Aorta (tissue), 5 donors: ENCODE measurements at regions not wholly inside any gene's neighbourhood (a gene's known extent, or its start where the extent isn't known, plus 50 kb on each side); places are given as distances from the start of the nearest gene placed in this dataset.

Source experiments
- ATAC-seq: fragments of 200-7000 bp; cut with Tn5 transposase; one replicate; pipeline ENCODE4 v1.9.1; 2022; ENCODE audit warnings: moderate library complexity; ENCODE audit not compliant: low FRiP score
- DNase-seq, 2 donors: peaks; one replicate each; pipeline ENCODE4 v3.0.0-alpha.2; 2020
- H3K27ac ChIP-seq, 2 donors: one replicate each; pipeline ENCODE4 v1.5.1; 2013; ENCODE audit warnings: low read length in 2 of 2, mild to moderate bottlenecking in 2 of 2, moderate library complexity in 2 of 2, control low read depth in 1 of 2, inconsistent platforms in 1 of 2, low read depth in 1 of 2
- H3K27me3 ChIP-seq, 2 donors: one replicate each; pipeline ENCODE4 v1.6.1; 2013; ENCODE audit warnings: control low read depth in 1 of 2, low read length in 1 of 2, mild to moderate bottlenecking in 1 of 2, moderate library complexity in 1 of 2; ENCODE audit not compliant: insufficient read depth in 2 of 2, control insufficient read depth in 1 of 2
- H3K36me3 ChIP-seq, 2 donors: one replicate each; pipeline ENCODE4 v1.6.1; 2013; ENCODE audit warnings: control low read depth in 1 of 2, low read length in 1 of 2, mild to moderate bottlenecking in 1 of 2; ENCODE audit not compliant: insufficient read depth in 2 of 2, control insufficient read depth in 1 of 2
- H3K4me1 ChIP-seq, 2 donors: one replicate each; pipeline ENCODE4 v1.6.1; 2013; ENCODE audit warnings: low read length in 2 of 2, control low read depth in 1 of 2, mild to moderate bottlenecking in 1 of 2, moderate library complexity in 1 of 2; ENCODE audit not compliant: insufficient read depth in 2 of 2, control insufficient read depth in 1 of 2
- H3K4me3 ChIP-seq, 2 donors: one replicate each; pipeline ENCODE4 v1.5.1; 2013; ENCODE audit warnings: low read length in 2 of 2, control low read depth in 1 of 2, mild to moderate bottlenecking in 1 of 2
- H3K9me3 ChIP-seq: one replicate; pipeline ENCODE4 v1.6.1; 2013; ENCODE audit warnings: mild to moderate bottlenecking, low read length; ENCODE audit not compliant: control insufficient read depth
- WGBS, 2 donors: extraction: QIAGEN DNeasy Blood & Tissue Kit; methylation state at CpG; one replicate each; pipeline ENCODE4 v1.1.7; 2013; 5-methylcytosine and 5-hydroxymethylcytosine counted together
- intact Hi-C, 2 donors: fragments of 100-400 bp; cut with DNase I; formaldehyde crosslinking; loops; one replicate each; pipeline versions ENCODE4 v1.14.2 to v1.15.0; 2022
- donor health status: healthy with polysubstance abuse.
- donor health status: Bipolar disorder and iron deficiency.
- donor health status: DM: no; HTN: no; CAD: no.
- donor health status: DM: no; HTN: no; CAD: no.
- donor health status: DM: yes; HTN: yes; CAD: no.

DNA sequence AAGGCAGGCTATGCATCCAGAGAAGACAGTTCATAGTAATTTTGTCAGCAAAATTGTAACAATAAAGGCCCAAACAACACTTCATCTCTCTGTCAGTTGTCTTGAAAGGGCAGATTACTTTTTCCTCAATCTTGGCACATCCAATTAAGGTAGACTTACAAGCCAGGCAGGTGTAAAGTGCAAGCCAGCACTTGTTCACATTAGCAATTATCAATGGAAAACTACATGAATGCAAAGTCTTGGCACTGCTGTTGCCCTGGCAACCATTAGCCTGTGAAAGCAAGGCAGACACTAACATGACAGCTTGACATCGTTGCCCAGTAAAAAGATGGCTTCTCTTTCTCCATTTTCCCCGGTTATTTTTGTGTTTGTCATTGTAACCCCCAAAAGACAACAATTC is 677.2 kb upstream of the TENM4 start:
- Histone ChIP-seq H3K27me3 (no peaks in the 10 kb centered on the region), H3K27ac (no peak overlapping the region), H3K36me3 (no peaks in the 10 kb centered on the region), H3K4me3 (no peak overlapping the region), H3K4me1 (no peaks in the 10 kb centered on the region), H3K9me3 (no peaks in the 10 kb centered on the region)
- no peak for ATAC-seq
- DNase-seq: no peak
- intact Hi-C loops: no loop called here
- WGBS, 2 donors: 90 to 92% methylated on average over 2 of the region's 2 CpGs

DNA sequence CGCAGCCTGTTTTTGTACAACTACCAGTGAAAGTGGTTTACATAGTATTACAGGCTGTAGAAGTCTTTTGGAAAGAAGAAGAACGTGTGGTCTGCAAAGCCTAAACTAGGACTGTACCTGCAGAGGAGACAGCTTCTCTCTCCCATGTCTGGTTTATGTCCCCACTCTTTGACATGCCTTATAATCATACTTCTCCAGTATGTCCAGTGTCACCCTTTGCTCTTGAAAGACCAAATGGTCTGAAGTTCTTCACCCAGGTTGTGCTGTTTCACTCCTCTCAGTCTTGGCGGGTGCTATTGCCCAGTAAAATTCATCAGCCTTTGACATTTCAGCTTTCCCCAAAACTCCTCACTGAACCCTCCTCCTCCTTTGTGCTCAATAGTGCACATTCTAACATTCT is 676.0 kb upstream of the TENM4 start:
- no peaks in the 10 kb centered on the region for H3K36me3 ChIP-seq
- ATAC-seq: no peak
- H3K4me1 ChIP-seq: no peaks in the 10 kb centered on the region
- no peaks in the 10 kb centered on the region for H3K27me3 ChIP-seq
- H3K27ac ChIP-seq: no peak overlapping the region
- no peak overlapping the region for H3K4me3 ChIP-seq
- 79 to 87% methylated on average over 3 of the region's 3 CpGs for WGBS, 2 donors
- intact Hi-C loops: no loop called here
- DNase-seq: no peak
- H3K9me3 ChIP-seq: no peaks in the 10 kb centered on the region

DNA sequence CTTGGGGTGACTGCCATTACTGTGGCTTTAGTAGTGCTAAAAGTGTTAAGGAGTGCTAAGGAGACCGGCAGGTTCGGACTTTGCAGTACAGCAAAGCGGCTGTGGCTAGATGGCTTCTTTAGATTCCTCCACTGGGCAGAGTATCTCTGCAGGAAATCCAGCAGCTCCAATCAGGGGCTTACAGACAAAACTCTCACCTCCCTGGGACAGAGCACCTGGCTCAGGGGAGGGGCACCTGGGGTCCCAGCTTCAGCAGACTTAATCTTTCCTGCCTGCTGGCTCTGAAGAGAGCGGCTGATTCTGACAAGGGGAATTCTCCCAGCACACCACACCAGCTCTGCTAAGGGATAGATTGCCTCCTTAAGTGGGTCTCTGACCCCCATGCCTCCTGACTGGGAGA is 668.8 kb upstream of the TENM4 start:
- intact Hi-C loops: no loop called here
- no peak for ATAC-seq
- Histone ChIP-seq H3K9me3 (no peaks in the 10 kb centered on the region), H3K4me1 (no peaks in the 10 kb centered on the region), H3K4me3 (no peak overlapping the region), H3K27ac (no peak overlapping the region), H3K27me3 (no peaks in the 10 kb centered on the region), H3K36me3 (no peaks in the 10 kb centered on the region)
- no peak for DNase-seq
- WGBS, 2 donors: 92 to 94% methylated on average over 4 of the region's 4 CpGs

DNA sequence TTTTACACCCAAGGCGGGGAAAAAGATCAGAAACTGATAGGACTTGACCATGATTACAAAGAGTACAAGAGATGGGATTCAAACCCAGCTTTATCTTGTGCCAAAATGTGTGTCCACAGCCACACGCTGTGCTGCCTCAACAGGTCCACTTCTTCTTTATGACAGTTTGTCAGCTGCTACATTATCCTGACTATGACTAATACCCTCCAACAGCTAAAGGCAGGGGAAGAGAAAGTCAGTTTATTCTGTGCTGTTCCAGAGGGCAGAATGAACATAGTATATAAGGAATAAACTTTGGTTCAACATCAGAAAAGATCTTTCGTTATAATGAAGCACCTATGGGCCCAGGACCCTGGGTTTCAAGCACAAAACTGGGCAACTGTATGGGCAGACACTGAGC is 668.2 kb upstream of the TENM4 start:
- H3K4me1 ChIP-seq: no peaks in the 10 kb centered on the region
- ATAC-seq (no peak), DNase-seq (no peak)
- no peak overlapping the region for H3K4me3 ChIP-seq
- H3K27me3 ChIP-seq: no peaks in the 10 kb centered on the region
- 81 to 83% methylated on average over 3 of the region's 3 CpGs for WGBS, 2 donors
- intact Hi-C loops: no loop called here
- no peaks in the 10 kb centered on the region for H3K9me3 ChIP-seq
- H3K27ac ChIP-seq: no peak overlapping the region
- no peaks in the 10 kb centered on the region for H3K36me3 ChIP-seq

DNA sequence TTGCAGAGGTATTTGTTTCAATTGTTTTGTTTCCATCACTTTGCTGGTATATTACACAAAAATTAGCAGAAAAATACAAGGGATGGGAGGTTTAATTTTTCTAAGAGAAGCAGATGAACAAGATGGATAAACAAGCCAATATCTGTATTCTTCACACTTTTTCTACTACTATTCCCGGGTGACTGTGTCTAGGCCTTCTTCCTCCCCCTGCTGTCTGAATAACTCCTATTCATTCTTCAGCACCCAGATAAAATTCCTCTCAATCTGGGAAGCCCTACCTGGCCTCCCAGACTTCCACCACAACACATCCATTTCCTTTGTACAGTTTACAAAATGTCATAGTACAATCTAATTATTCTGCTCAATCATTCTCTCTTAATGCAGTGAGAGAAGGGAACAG is 666.6 kb upstream of the TENM4 start:
- H3K27me3 ChIP-seq: no peaks in the 10 kb centered on the region
- intact Hi-C loops: no loop called here
- no peak overlapping the region for H3K4me3 ChIP-seq
- WGBS, 2 donors: 80 to 82% methylated on average over 1 of the region's 1 CpG
- DNase-seq (no peak), ATAC-seq (no peak)
- no peak overlapping the region for H3K27ac ChIP-seq
- H3K9me3 ChIP-seq: no peaks in the 10 kb centered on the region
- no peaks in the 10 kb centered on the region for H3K36me3 ChIP-seq
- no peaks in the 10 kb centered on the region for H3K4me1 ChIP-seq

DNA sequence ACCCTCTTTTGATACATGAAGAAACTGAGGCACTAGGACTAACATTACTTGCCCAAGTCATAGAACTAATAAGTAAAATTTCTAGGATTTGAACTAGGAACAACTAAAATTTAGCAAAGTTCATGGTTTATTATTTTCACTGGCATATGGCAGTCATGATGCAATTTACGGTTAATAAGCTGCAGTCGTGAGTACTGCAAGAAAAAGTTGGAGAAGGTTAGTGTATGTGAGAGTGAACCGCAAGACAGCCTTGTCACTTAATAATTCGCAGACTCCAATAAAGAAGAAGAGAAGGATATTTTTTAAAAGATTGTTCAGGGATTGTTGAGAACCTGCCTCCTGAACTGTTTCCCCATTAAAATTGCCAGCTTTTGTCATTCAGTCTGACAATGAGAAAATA is 663.4 kb upstream of the TENM4 start:
- Histone ChIP-seq H3K27me3 (no peaks in the 10 kb centered on the region), H3K4me3 (no peak overlapping the region), H3K27ac (no peak overlapping the region), H3K4me1 (no peaks in the 10 kb centered on the region), H3K9me3 (peaks cover 1% of the 10 kb centered on the region), H3K36me3 (no peaks in the 10 kb centered on the region)
- no peak for DNase-seq
- no peak for ATAC-seq
- intact Hi-C loops: no loop called here
- 70 to 74% methylated on average over 4 of the region's 4 CpGs for WGBS, 2 donors

DNA sequence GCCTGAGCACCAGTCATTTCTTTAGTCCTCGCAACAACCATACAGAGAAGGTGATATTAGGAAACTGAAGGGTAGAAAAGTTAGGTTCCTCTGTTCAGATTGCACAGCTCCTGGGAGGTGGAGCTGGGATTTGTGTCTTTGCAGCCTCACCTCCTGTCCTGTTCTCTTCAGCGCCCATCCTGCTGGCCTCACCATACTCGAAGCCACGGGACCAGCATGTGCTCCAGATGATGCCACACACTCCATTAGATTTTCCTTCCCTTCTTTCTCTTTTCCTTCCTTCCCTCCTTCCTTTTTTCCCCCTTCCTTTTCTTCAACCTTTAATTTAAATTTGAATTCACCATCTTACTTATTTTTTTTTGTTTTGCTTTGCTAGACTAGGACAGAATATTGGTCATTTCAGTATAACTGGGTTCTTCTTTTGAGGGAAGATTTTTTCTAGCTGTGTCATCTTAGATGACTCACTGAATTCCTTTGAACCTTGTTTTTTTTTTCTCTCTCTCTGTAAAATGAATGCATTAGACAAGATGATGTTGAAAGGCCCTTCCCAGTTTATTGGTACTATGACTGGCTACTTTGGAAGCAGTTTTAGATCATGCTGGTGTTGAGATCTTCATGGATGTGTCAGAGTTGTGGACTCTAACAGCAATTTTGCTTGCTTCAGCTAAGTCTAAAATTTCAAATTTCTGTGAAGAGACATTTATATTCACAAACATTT is 662.5 kb upstream of the TENM4 start:
- no peaks in the 10 kb centered on the region for H3K27me3 ChIP-seq
- ATAC-seq: no peak
- 96 to 97% methylated on average over 4 of the region's 4 CpGs for WGBS, 2 donors
- H3K4me3 ChIP-seq: no peak overlapping the region
- intact Hi-C loops: no loop called here
- DNase-seq: no peak
- peaks cover 1% of the 10 kb centered on the region for H3K9me3 ChIP-seq
- H3K4me1 ChIP-seq: no peaks in the 10 kb centered on the region
- no peaks in the 10 kb centered on the region for H3K36me3 ChIP-seq
- H3K27ac ChIP-seq: no peak overlapping the region

DNA sequence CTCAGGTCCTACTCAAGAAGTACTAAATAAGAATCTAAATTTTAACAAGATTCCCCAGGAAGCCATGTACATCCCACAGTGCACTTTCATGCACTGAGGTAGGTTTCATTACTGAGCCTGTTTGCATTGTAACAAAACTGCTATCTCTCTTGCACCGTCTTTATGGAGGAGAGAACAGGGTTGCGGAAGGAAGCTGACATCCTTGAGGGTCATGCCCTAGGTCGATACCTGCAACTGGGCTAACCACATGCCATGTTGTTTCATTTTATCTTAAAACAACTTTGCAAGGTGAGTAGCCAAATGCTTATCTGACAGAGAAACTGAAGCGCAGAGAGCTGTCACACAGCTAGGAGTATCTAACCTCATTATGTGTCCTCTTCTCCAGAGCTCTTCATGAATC is 656.3 kb upstream of the TENM4 start:
- WGBS, 2 donors: 91 to 94% methylated on average over 4 of the region's 4 CpGs
- intact Hi-C loops: no loop called here

DNA sequence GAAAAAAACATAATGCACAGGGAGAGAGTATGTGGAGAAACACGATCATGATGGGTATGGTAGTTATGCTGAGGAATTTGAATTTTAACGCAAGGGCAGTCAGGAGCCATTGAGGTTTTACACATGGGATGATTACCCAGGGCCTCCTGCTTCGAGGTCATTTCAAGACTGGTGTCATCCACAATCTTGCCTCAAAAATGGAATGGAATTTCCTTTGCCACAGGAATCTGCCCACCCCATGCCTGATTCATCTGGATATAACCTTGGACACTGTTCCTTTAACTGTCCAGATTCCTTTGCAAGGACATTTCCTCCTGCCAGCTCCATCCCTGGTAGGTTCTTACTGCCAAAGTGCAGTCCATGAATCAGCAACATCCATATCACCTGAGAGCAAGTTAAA is 655.9 kb upstream of the TENM4 start:
- no peak for ATAC-seq

More for the DNA sequence above, 656.3 kb upstream of the TENM4 start:
- DNase-seq (no peak), ATAC-seq (no peak)
- Histone ChIP-seq H3K4me3 (no peak overlapping the region), H3K36me3 (no peaks in the 10 kb centered on the region), H3K27ac (no peak overlapping the region), H3K9me3 (peaks cover 1% of the 10 kb centered on the region), H3K4me1 (no peaks in the 10 kb centered on the region), H3K27me3 (no peaks in the 10 kb centered on the region)

More for the DNA sequence above, 655.9 kb upstream of the TENM4 start:
- DNase-seq: no peak
- no peak overlapping the region for H3K27ac ChIP-seq
- intact Hi-C loops: no loop called here
- H3K4me1 ChIP-seq: no peaks in the 10 kb centered on the region
- peaks cover 1% of the 10 kb centered on the region for H3K9me3 ChIP-seq
- 79 to 83% methylated on average over 3 of the region's 3 CpGs for WGBS, 2 donors
- no peak overlapping the region for H3K4me3 ChIP-seq
- no peaks in the 10 kb centered on the region for H3K36me3 ChIP-seq
- H3K27me3 ChIP-seq: no peaks in the 10 kb centered on the region
